Choroid plexus epithelial cell (primary cell): ENCODE measurements at regions not wholly inside any gene's neighbourhood (a gene's known extent, or its start where the extent isn't known, plus 50 kb on each side); places are given as distances from the start of the nearest gene placed in this dataset.
"Not testable (repeated sequence)": the region's sequence is repeated elsewhere in the genome, so short reads cannot be mapped to it uniquely, and the experiment has no call there.

ENCODE experiments used
- DNase-seq: peaks from one replicate; pipeline ENCODE4 v3.0.0-alpha.2; 2010; ENCODE audit warnings: low read depth
- H3K4me3 ChIP-seq: 2 replicates; pipeline ENCODE4 v1.5.1; 2011; ENCODE audit warnings: low read depth, mild to moderate bottlenecking, control low read depth, low read length, moderate library complexity
- TF ChIP-seq, protein P1 (sequence below): conservative IDR thresholded peaks from 2 replicates; pipeline ENCODE4 v1.5.1; 2011; ENCODE audit warnings: low read depth, mild to moderate bottlenecking, control low read depth, inconsistent platforms, low read length, moderate library complexity

DNA sequence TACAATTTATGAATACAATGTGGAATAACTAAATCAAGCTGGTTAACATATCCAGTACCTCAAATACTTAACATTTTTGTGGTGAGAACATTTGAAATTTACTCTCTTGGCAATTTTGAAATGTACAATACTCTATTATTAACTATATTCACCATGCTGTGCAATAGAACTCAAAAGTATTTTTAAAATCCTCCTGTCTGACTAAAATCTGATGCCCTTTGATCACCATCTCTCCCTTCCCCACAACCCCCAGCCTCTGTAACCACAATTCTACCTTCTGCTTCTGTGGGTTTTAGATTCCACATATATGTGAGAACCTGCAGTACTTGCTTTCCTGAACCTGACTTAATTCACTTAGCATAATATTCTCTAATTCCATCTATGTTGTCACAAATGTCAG is 71.6 kb upstream of the ALOX12 start:
- H3K4me3 ChIP-seq: no peak overlapping the region
- TF ChIP-seq, protein P1, sequence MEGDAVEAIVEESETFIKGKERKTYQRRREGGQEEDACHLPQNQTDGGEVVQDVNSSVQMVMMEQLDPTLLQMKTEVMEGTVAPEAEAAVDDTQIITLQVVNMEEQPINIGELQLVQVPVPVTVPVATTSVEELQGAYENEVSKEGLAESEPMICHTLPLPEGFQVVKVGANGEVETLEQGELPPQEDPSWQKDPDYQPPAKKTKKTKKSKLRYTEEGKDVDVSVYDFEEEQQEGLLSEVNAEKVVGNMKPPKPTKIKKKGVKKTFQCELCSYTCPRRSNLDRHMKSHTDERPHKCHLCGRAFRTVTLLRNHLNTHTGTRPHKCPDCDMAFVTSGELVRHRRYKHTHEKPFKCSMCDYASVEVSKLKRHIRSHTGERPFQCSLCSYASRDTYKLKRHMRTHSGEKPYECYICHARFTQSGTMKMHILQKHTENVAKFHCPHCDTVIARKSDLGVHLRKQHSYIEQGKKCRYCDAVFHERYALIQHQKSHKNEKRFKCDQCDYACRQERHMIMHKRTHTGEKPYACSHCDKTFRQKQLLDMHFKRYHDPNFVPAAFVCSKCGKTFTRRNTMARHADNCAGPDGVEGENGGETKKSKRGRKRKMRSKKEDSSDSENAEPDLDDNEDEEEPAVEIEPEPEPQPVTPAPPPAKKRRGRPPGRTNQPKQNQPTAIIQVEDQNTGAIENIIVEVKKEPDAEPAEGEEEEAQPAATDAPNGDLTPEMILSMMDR: no peak
- DNase-seq: peak; percentile 26

DNA sequence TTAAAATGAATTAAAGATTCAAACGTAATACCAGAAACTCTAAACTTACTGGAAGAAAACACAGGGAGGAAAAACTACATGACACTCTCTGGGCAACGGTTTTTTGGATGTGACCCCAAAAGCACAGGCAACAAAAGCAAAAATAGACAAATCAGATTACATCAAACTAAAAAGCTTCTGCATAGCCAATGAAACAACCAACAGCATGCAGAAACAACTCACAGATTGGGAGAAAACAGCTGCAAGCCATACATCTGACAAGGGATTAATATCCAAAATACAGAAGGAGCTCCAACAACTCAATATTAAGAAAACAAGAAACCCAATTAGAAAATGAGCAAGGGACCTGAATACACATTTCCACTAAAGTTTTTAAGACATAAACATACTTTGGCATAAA is 69.2 kb upstream of the ALOX12 start:
- no peak overlapping the region for H3K4me3 ChIP-seq
- TF ChIP-seq, protein P1: no peak
- no peak for DNase-seq

DNA sequence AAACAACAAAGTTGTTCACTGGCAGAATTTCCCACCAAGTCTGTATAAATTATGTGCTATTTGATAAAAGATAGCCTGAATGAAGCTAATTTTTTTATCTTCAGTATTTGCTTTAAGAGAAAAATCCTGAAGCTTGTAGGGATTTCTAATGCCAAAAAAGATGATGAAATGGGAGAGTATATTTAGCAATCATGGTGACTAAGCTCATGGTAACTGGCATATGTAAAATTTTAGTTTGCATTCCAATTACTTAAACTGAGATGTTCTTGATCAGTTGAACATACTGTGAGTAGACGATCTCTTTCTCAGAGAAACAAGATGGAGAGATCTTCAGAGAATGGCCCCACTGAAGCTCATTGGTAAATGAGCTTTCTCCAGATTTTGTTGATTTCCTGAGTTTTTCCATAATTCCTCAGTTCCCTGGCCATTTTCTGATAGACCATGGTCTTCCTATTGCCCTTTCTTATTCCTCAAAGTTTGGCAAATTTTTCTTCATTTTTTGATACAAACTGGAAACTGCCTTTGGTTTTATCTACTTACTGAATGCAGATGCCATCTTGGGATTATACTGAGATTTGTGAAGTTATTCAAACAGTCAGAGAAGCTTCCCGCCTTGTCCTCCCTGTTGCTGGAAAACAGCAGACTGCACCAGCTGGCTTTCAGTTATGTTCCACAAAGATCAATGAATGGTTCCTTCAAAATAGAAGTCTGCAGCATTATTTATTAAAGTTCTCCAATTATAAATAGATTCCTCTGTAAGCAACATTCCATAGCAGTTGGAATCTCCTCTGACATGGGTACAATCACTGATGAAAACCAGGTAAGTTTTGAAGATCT is 68.3 kb upstream of the ALOX12 start:
- DNase-seq: peak; percentile 80
- no peak overlapping the region for H3K4me3 ChIP-seq
- TF ChIP-seq, protein P1: no peak

DNA sequence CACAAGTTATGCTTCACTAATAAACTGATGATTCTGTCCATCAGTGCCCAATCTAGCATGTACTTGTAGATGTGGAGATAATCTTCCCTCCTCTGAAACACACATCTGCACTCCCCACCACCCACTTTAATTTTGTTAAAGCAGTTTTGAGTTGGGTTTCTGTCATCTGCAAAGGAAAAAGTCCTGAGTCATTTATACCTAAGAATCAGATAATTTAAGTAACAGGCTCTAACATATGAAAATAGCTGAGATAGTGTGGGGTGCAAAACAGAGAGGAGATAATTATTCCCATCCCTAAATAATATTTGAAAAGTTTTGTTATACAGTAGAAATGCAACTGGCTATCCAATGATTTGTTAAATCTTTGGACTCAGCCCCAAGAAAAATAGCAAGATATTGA is 67.7 kb upstream of the ALOX12 start:
- H3K4me3 ChIP-seq: no peak overlapping the region
- TF ChIP-seq, protein P1: no peak
- DNase-seq: no peak

DNA sequence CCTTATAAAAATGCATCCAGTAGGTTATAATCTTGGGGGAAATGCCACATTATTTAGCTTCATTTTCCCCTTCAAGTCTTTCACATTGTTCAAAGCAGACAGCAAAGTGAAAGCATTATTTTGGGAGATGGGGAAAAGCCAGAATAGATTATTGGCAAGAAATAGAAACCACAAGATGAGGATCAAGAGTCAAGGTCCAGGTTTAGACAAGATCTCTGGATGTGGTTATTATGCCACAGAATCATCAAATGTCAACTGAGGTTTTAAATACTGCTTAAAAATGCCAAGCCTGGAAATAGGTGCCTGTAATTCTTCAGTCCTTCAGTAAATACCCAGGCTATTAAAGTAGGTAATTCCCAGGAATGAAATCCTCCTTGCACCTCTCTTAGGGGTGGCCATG is 65.1 kb upstream of the ALOX12 start:
- TF ChIP-seq, protein P1: no peak
- H3K4me3 ChIP-seq: no peak overlapping the region
- DNase-seq: no peak

DNA sequence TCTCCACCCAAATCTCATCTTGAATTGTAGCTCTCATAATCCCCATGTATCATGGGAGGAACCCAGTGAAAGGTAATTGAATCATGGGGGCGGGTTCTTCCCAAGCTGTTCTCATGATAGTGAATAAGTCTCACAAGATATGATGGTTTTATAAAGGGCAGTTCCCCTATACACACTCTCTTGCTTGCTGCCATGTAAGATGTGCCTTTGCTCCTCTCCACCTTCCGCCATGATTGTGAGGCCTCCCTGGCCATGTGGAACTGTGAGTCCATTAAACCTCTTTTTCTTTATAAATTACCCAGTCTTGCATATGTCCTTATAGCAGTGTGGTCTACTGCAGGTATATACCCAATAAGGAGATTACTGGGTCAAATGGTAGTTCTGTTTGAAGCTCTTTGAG is 61.3 kb upstream of the ALOX12 start:
- not testable (repeated sequence) for DNase-seq, H3K4me3 ChIP-seq

DNA sequence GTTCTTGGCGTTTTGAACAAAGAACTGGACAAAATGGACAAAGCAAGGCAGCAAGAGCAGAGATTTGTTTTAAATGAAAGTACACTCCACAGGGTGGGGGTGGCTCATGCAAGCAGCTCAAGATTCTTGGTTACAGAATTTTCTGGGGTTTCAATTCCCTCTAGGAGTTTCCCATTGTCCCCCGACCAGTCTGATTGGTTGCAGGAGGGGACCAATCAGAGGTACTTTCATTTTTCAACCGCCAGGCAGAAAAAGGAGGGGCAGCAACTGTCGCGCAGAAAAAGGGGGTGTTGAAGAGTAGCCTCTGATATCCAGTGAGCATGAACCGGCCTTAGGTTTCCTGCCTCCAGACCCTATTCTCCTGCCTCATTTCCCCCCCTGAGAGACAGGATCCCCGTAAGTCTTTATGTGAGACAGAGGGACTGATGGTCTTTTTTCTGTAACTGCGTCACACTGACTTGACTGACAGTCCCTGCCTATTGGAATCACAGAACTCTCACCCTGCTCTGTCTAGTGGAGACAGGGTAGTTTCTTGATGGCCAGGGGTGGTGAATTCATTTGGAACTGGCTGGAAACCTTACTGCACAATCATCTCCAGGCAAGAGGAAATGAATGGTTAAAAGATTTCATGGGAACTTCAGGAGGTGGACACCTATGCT is 59.4 kb upstream of the ALOX12 start:
- H3K4me3 ChIP-seq: peak overlapping the region; percentile 46
- TF ChIP-seq, protein P1: no peak
- DNase-seq: no peak
